HepG2 (cell line): ENCODE measurements at regions not wholly inside any gene's neighbourhood (a gene's known extent, or its start where the extent isn't known, plus 50 kb on each side); places are given as distances from the start of the nearest gene placed in this dataset.

Source experiments
- BCL6 ChIP-seq: IDR thresholded peaks from 2 replicates; pipeline ENCODE4 v1.6.1; 2016; ENCODE audit warnings: missing genetic modification reagents, missing compliant biosample characterization
- CEBPG ChIP-seq: IDR thresholded peaks from 2 replicates; pipeline ENCODE4 v1.6.1; 2016
- ETV6 ChIP-seq: sonication (generic); formaldehyde crosslinking; conservative IDR thresholded peaks from 2 replicates; pipeline ENCODE4 v1.4.0; 2020; ENCODE audit warnings: missing genetic modification reagents
- NR2F2 ChIP-seq: IDR thresholded peaks from 2 replicates; pipeline ENCODE4 v1.6.1; 2012; ENCODE audit warnings: low read depth, inconsistent platforms, borderline replicate concordance
- PCBP1 ChIP-seq: fragments of 200-400 bp; formaldehyde crosslinking; IDR thresholded peaks from 2 replicates; pipeline ENCODE4 v1.6.1; 2017; ENCODE audit warnings: mild to moderate bottlenecking, low read depth, low read length, borderline replicate concordance
- RFXAP ChIP-seq: sonication (generic); formaldehyde crosslinking; IDR thresholded peaks from 2 replicates; pipeline ENCODE4 v1.4.0; 2020; ENCODE audit warnings: missing genetic modification reagents, borderline replicate concordance
- SP140L ChIP-seq: sonication (generic); formaldehyde crosslinking; IDR thresholded peaks from 2 replicates; pipeline ENCODE4 v1.4.0; 2020; ENCODE audit warnings: missing genetic modification reagents, borderline replicate concordance
- STAT5B ChIP-seq: sonication (generic); formaldehyde crosslinking; IDR thresholded peaks from 2 replicates; pipeline ENCODE4 v1.4.0; 2020; ENCODE audit warnings: missing genetic modification reagents
- TEAD3 ChIP-seq: optimal IDR thresholded peaks from 2 replicates; pipeline ENCODE3; 2016; ENCODE audit warnings: borderline replicate concordance
- TOPORS ChIP-seq: sonication (generic); formaldehyde crosslinking; IDR thresholded peaks from 2 replicates; pipeline ENCODE4 v1.8.0; 2023; ENCODE audit warnings: mild to moderate bottlenecking, missing genetic modification reagents
- TP53 ChIP-seq: sonication (generic); formaldehyde crosslinking; conservative IDR thresholded peaks from 2 replicates; pipeline ENCODE4 v1.4.0; 2020; ENCODE audit warnings: missing genetic modification reagents
- YY1 ChIP-seq: IDR thresholded peaks from 2 replicates; pipeline ENCODE4 v1.6.1; 2011; ENCODE audit warnings: low read length, low read depth, moderate library complexity, mild to moderate bottlenecking; ENCODE audit not compliant: insufficient read depth, insufficient replicate concordance
- ZFP62 ChIP-seq: sonication (generic); formaldehyde crosslinking; IDR thresholded peaks from 2 replicates; pipeline ENCODE4 v1.4.0; 2020; ENCODE audit warnings: missing genetic modification reagents
- ZNF264 ChIP-seq: sonication (generic); formaldehyde crosslinking; IDR thresholded peaks from 2 replicates; pipeline ENCODE4 v1.4.0; 2020; ENCODE audit warnings: missing genetic modification reagents
- ZNF616 ChIP-seq: sonication (generic); formaldehyde crosslinking; IDR thresholded peaks from 2 replicates; pipeline ENCODE4 v1.5.0; 2020; ENCODE audit warnings: low read depth, mild to moderate bottlenecking, missing genetic modification reagents
- ZNF7 ChIP-seq: IDR thresholded peaks from 2 replicates; pipeline ENCODE4 v1.6.1; 2016; ENCODE audit warnings: missing biosample characterization, missing genetic modification reagents
- TF ChIP-seq, protein P1 (sequence below): sonication (generic); formaldehyde crosslinking; IDR thresholded peaks from 2 replicates; pipeline ENCODE4 v1.5.0; 2020; ENCODE audit warnings: mild to moderate bottlenecking, missing genetic modification reagents
- TF ChIP-seq, protein P2 (sequence below): sonication (generic); formaldehyde crosslinking; IDR thresholded peaks from 2 replicates; pipeline ENCODE4 v1.8.0; 2022; ENCODE audit warnings: mild to moderate bottlenecking, missing genetic modification reagents
- TF ChIP-seq, protein P3 (sequence below): sonication (generic); formaldehyde crosslinking; IDR thresholded peaks from 2 replicates; pipeline ENCODE4 v1.8.0; 2022; ENCODE audit warnings: missing genetic modification reagents, mild to moderate bottlenecking, inconsistent platforms, borderline replicate concordance
- TF ChIP-seq, protein P4 (sequence below): sonication (generic); formaldehyde crosslinking; IDR thresholded peaks from 2 replicates; pipeline ENCODE4 v1.5.0; 2020; ENCODE audit warnings: mild to moderate bottlenecking, missing genetic modification reagents
- TF ChIP-seq, protein P5 (sequence below): sonication (generic); formaldehyde crosslinking; IDR thresholded peaks from 2 replicates; pipeline ENCODE4 v1.8.1; 2023; ENCODE audit warnings: missing genetic modification reagents, mild to moderate bottlenecking, borderline replicate concordance
- TF ChIP-seq, protein P6 (sequence below): IDR thresholded peaks from 2 replicates; pipeline ENCODE4 v1.6.1; 2016; ENCODE audit warnings: low read depth, borderline replicate concordance

DNA sequence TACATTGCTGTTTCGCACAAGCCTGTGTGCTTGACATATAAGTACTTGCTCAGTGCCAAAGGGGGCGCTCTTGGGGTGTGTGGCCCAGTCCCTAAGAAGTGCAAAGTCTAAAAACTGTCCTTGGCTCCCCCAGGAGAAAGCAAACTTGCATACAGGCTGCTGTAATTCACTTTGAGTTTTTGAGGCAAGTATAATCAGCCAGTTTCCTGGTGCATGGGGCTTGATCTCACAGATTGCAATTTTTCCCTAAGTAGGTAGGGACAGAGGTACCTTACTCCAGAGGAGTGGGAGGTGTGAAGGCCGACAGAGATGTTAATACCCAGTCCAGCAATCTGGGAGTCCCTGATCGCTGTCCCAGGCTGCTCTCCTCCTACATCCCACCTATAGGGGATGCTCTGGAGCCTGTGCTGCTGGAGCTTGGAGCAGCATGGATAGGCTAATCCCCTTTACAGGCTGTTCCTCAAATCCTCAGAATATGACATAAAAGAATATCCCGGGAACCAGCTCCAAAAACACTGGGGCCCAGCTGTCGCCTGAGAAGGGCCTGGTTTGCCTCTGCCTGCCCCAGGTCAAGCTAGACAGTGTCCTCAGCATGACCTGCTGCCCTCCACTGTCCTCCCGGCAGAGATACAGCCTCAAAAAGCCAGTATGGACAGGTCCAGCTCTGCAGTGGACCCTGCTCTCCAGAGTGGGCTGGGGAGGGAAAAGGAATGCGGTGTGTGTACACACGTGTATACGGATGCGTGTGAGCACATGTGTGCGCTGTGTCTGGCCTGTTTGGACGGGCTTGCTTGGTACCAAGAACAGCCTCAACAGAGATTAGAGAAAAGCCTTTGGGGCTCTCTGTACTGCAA is 136.5 kb upstream of the HAAO start (continued):
- TF ChIP-seq, protein P1, sequence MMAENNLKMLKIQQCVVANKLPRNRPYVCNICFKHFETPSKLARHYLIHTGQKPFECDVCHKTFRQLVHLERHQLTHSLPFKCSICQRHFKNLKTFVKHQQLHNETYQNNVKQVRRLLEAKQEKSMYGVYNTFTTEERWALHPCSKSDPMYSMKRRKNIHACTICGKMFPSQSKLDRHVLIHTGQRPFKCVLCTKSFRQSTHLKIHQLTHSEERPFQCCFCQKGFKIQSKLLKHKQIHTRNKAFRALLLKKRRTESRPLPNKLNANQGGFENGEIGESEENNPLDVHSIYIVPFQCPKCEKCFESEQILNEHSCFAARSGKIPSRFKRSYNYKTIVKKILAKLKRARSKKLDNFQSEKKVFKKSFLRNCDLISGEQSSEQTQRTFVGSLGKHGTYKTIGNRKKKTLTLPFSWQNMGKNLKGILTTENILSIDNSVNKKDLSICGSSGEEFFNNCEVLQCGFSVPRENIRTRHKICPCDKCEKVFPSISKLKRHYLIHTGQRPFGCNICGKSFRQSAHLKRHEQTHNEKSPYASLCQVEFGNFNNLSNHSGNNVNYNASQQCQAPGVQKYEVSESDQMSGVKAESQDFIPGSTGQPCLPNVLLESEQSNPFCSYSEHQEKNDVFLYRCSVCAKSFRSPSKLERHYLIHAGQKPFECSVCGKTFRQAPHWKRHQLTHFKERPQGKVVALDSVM = no peak
- TF ChIP-seq STAT5B (CRISPR knock-in tag) = 0 out of 2 replicates have a peak, but pooled peaks have one; percentile 27
- 0 out of 2 replicates have a peak, but pooled peaks have one; percentile 39 for TF ChIP-seq TP53 (CRISPR knock-in tag)
- TF ChIP-seq, protein P2, sequence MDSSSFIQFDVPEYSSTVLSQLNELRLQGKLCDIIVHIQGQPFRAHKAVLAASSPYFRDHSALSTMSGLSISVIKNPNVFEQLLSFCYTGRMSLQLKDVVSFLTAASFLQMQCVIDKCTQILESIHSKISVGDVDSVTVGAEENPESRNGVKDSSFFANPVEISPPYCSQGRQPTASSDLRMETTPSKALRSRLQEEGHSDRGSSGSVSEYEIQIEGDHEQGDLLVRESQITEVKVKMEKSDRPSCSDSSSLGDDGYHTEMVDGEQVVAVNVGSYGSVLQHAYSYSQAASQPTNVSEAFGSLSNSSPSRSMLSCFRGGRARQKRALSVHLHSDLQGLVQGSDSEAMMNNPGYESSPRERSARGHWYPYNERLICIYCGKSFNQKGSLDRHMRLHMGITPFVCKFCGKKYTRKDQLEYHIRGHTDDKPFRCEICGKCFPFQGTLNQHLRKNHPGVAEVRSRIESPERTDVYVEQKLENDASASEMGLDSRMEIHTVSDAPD (CRISPR knock-in tag) = no peak; the same call in 1 of the 2 replicates
- TF ChIP-seq, protein P3, sequence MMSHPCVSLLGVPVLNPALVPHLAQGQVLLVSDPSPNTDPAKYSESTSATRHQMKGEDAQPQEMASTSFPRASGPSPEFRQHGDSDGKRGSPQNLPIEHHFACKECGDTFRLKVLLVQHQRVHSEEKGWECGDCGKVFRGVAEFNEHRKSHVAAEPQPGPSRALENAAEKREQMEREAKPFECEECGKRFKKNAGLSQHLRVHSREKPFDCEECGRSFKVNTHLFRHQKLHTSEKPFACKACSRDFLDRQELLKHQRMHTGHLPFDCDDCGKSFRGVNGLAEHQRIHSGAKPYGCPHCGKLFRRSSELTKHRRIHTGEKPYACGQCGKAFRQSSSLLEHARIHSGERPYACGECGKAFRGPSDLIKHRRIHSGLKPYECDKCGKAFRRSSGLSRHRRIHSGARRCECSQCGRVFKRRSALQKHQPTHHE (CRISPR knock-in tag) = peak; percentile 82; the same call in 1 of the 2 replicates
- TF ChIP-seq ETV6 = peak; percentile 20; the same call in 1 of the 2 replicates
- TF ChIP-seq CEBPG (CRISPR knock-in tag) = peak; percentile 38
- TF ChIP-seq TOPORS (CRISPR knock-in tag) = peak; percentile 79
- TF ChIP-seq ZNF616 = no peak
- TF ChIP-seq SP140L (CRISPR knock-in tag) = no peak
- peak; percentile 95 for TF ChIP-seq TEAD3
- TF ChIP-seq NR2F2 = no peak
- TF ChIP-seq, protein P4, sequence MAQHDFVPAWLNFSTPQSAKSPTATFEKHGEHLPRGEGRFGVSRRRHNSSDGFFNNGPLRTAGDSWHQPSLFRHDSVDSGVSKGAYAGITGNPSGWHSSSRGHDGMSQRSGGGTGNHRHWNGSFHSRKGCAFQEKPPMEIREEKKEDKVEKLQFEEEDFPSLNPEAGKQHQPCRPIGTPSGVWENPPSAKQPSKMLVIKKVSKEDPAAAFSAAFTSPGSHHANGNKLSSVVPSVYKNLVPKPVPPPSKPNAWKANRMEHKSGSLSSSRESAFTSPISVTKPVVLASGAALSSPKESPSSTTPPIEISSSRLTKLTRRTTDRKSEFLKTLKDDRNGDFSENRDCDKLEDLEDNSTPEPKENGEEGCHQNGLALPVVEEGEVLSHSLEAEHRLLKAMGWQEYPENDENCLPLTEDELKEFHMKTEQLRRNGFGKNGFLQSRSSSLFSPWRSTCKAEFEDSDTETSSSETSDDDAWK = no peak
- TF ChIP-seq, protein P5, sequence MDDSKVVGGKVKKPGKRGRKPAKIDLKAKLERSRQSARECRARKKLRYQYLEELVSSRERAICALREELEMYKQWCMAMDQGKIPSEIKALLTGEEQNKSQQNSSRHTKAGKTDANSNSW (CRISPR knock-in tag) = no peak; the same call in 1 of the 2 replicates
- peak; percentile 83 for TF ChIP-seq ZNF264 (CRISPR knock-in tag)
- TF ChIP-seq BCL6 (CRISPR knock-in tag) = peak; percentile 78
- no peak for TF ChIP-seq ZNF7
- peak; percentile 29 for TF ChIP-seq YY1
- no peak for TF ChIP-seq PCBP1
- TF ChIP-seq ZFP62 (CRISPR knock-in tag) = no peak
- TF ChIP-seq, protein P6, sequence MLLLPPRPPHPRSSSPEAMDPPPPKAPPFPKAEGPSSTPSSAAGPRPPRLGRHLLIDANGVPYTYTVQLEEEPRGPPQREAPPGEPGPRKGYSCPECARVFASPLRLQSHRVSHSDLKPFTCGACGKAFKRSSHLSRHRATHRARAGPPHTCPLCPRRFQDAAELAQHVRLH (CRISPR knock-in tag) = peak; percentile 43; the same call in 1 of the 2 replicates
- TF ChIP-seq RFXAP = peak; percentile 78; the same call in 1 of the 2 replicates
